ENCODE measurements at regions not wholly inside any gene's neighbourhood (a gene's known extent, or its start where the extent isn't known, plus 50 kb on each side); places are given as distances from the start of the nearest gene placed in this dataset.
A peak's percentile ranks its signal among the peaks of the same experiment; 100 is the strongest.

DNA sequence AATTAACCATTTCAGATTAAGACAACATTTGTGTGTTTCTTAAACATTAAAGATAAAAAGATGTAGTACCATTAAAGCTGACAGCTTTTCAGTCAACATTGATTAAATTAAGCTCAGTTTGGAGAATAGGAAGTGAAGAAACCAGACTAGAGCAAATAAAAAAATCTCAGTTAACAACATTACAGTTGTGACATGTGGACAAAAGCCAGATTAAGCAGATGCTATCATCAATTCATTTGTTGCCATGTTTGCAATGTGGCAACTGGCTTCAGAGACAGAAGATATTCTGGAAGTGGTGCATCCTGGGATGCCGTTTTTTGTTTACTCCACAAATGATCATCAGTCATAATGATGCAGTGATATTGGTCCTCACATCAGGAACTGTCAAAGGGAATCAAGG is 70.3 kb upstream of the CNTLN start:
- Histone ChIP-seq H2AFZ (ENCODE audit: low read depth) (no peak overlapping the region), H3K79me2 (ENCODE audit: insufficient read depth, low read depth) (no peaks in the 10 kb centered on the region), H3K9ac (no peak overlapping the region), H3K4me1 (ENCODE audit: low read depth, poor library complexity, severe bottlenecking) (no peaks in the 10 kb centered on the region), H3K4me3 (IDR thresholded peaks at IDR 0.05; ENCODE audit: insufficient read depth, low read depth, low read length) (no peak overlapping the region), H3K36me3 (ENCODE audit: insufficient read depth) (no peaks in the 10 kb centered on the region), H4K20me1 (ENCODE audit: insufficient read depth) (no peaks in the 10 kb centered on the region), H3K27ac (no peak overlapping the region), H3K4me2 (no peak overlapping the region), H3K27me3 (ENCODE audit: insufficient read depth, low read depth) (no peaks in the 10 kb centered on the region)
- TF ChIP-seq, protein P1, sequence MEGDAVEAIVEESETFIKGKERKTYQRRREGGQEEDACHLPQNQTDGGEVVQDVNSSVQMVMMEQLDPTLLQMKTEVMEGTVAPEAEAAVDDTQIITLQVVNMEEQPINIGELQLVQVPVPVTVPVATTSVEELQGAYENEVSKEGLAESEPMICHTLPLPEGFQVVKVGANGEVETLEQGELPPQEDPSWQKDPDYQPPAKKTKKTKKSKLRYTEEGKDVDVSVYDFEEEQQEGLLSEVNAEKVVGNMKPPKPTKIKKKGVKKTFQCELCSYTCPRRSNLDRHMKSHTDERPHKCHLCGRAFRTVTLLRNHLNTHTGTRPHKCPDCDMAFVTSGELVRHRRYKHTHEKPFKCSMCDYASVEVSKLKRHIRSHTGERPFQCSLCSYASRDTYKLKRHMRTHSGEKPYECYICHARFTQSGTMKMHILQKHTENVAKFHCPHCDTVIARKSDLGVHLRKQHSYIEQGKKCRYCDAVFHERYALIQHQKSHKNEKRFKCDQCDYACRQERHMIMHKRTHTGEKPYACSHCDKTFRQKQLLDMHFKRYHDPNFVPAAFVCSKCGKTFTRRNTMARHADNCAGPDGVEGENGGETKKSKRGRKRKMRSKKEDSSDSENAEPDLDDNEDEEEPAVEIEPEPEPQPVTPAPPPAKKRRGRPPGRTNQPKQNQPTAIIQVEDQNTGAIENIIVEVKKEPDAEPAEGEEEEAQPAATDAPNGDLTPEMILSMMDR (conservative IDR thresholded peaks at IDR 0.05; ENCODE audit: low read depth, low read length) = no peak

DNA sequence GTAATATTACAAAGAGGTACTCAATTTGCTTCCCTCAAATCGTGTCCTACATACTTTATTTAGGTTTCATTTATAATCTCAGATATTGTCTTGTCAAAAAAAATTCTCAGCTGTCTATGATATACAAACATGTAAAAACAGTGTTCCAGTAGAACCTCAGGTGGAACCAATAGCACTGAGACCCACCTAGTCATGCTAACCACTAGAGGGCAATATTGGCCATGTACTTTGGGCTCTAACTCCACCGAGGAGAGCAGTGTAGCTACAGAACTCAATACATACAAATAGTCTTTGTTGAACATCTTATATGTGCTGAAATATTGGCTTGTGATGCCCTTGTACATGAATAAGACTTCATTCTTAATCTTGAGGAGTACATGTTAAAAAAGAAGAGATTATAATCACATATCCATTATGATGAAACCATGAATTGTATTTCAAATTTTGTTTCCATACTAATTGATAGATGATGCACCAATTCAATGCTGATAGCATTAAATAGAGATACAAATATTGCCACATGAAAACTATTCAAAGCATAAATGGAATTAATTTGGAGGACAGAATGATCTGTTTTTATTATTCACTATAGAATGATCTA is 71.2 kb upstream of the CNTLN start:
- Histone ChIP-seq H3K36me3 (ENCODE audit: insufficient read depth) (no peaks in the 10 kb centered on the region), H3K9ac (no peak overlapping the region), H3K27ac (no peak overlapping the region), H2AFZ (ENCODE audit: low read depth) (no peak overlapping the region), H3K27me3 (ENCODE audit: insufficient read depth, low read depth) (no peaks in the 10 kb centered on the region), H3K4me2 (no peak overlapping the region), H4K20me1 (ENCODE audit: insufficient read depth) (no peaks in the 10 kb centered on the region), H3K4me1 (ENCODE audit: low read depth, poor library complexity, severe bottlenecking) (no peaks in the 10 kb centered on the region), H3K79me2 (ENCODE audit: insufficient read depth, low read depth) (no peaks in the 10 kb centered on the region), H3K4me3 (IDR thresholded peaks at IDR 0.05; ENCODE audit: insufficient read depth, low read depth, low read length) (no peak overlapping the region)
- TF ChIP-seq, protein P1 (conservative IDR thresholded peaks at IDR 0.05; ENCODE audit: low read depth, low read length) = peak; percentile 88

DNA sequence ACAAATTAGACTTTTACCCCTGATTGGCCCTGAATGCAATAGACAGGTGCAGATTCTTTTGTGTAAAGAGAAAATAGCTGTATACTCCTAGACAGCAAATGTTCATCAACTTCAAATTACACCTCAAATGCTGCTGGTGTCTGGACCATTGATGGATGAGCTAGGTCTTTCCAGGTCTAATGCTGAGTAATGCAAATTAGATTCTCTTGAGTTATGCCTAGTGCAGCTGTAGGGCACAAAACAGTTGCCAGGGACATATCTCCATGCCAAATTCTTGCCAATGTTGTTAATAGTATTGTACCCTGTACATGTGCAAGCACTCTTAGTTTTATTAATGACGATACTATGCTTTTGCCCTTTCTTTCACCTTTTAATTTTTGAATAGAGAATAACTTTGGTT is 72.3 kb upstream of the CNTLN start:
- H3K27ac ChIP-seq = no peak overlapping the region
- no peaks in the 10 kb centered on the region for H3K27me3 ChIP-seq (ENCODE audit: insufficient read depth, low read depth)
- H3K4me2 ChIP-seq = no peak overlapping the region
- H3K9ac ChIP-seq = no peak overlapping the region
- H3K4me3 ChIP-seq (IDR thresholded peaks at IDR 0.05; ENCODE audit: insufficient read depth, low read depth, low read length) = no peak overlapping the region
- H3K79me2 ChIP-seq (ENCODE audit: insufficient read depth, low read depth) = no peaks in the 10 kb centered on the region
- no peaks in the 10 kb centered on the region for H3K36me3 ChIP-seq (ENCODE audit: insufficient read depth)
- no peak overlapping the region for H2AFZ ChIP-seq (ENCODE audit: low read depth)
- H3K4me1 ChIP-seq (ENCODE audit: low read depth, poor library complexity, severe bottlenecking) = no peaks in the 10 kb centered on the region
- no peaks in the 10 kb centered on the region for H4K20me1 ChIP-seq (ENCODE audit: insufficient read depth)
- TF ChIP-seq, protein P1 (conservative IDR thresholded peaks at IDR 0.05; ENCODE audit: low read depth, low read length) = no peak

DNA sequence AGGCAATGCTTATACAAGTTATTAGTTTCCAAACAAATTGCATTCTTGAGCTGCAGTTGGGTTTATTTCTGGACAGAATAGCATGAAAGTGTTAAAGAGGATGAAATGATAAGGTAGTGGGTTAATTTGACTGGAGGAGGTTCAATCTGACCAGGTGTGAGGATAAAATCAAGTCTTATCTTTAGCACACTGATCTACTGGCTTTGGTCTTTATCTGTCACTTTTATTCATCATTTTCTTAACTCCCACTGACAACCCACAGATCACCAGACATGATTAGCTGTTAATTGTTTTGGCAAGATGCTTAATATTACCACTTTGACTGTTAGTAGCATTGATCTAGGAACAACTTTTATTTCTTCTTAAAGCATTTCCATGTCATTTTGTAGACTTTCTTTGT is 74.4 kb upstream of the CNTLN start:
- Histone ChIP-seq H2AFZ (ENCODE audit: low read depth) (no peak overlapping the region), H3K27ac (no peak overlapping the region), H3K9ac (no peak overlapping the region), H4K20me1 (ENCODE audit: insufficient read depth) (no peaks in the 10 kb centered on the region), H3K4me1 (ENCODE audit: low read depth, poor library complexity, severe bottlenecking) (no peaks in the 10 kb centered on the region), H3K36me3 (ENCODE audit: insufficient read depth) (no peaks in the 10 kb centered on the region), H3K79me2 (ENCODE audit: insufficient read depth, low read depth) (no peaks in the 10 kb centered on the region), H3K4me3 (IDR thresholded peaks at IDR 0.05; ENCODE audit: insufficient read depth, low read depth, low read length) (no peak overlapping the region), H3K4me2 (no peak overlapping the region), H3K27me3 (ENCODE audit: insufficient read depth, low read depth) (no peaks in the 10 kb centered on the region)
- TF ChIP-seq, protein P1 (conservative IDR thresholded peaks at IDR 0.05; ENCODE audit: low read depth, low read length) = no peak

All from KMS-11 (cell line).